ENCODE measurements at regions not wholly inside any gene's neighbourhood (a gene's known extent, or its start where the extent isn't known, plus 50 kb on each side); places are given as distances from the start of the nearest gene placed in this dataset.
"Not testable (repeated sequence)": the region's sequence is repeated elsewhere in the genome, so short reads cannot be mapped to it uniquely, and the experiment has no call there.

GRCh38 chr5:85972539-85972938, 645.2 kb upstream of the COX7C start:
- no peak for DNase-seq (ENCODE audit: insufficient read length, low spot score)
- FAIRE-seq = no peak

DNA sequence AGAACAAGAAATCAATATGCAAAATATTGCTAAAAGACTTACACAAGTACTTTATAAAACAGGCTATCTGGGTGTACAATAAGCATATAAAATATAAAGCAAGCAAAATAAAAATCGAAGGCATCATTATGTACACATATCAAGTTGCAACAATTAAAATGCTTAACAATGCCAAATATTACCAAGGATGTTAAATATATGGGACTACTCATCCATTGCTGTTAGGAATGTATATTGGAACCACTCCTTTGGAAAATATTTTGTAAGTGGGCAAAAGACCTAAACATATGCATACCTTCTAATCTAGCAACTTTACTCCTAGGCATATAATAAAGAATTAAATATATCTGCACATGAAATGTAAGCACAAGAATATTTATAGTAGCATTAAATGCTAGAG, 632.6 kb upstream of the COX7C start:
- DNase-seq (ENCODE audit: insufficient read length, low spot score) = no peak
- FAIRE-seq = no peak

DNA sequence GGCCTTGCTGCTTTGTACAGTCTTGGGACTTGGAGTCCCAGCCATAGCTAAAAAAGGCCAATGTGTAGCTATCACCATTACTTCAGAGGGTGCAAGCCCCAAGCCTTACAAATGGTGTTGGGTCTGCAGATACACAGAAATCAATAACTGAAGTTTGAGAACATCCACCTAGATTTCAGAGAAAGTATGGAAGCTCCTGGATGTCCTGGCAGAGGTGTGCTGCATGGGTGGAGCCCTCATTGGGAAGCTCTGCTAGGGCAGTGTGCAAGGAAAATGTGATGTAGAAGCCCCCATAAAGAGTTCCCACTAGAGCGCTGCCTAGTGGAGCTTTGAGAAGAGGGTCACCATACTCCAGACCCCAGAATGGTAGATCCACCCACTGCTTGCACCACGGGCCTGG, 626.7 kb upstream of the COX7C start:
- FAIRE-seq (no peak), DNase-seq (ENCODE audit: insufficient read length, low spot score) (no peak)

DNA sequence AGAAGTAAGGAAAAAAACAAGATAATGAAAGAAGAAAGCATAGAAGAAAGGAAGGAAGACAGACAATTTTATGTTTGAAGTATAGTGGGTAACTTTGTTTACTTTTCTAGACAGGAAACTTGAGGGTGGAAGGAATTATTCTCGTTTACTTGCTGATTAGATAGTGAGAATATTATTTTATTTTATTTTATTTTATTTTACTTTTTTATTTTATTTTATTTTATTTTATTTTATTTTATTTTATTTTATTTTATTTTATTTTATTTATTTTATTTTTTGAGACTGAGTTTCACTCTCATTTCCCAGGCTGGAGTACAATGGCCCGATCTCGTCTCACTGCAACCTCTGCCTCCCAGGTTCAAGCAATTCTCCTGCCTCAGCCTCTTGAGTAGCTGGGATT, 623.1 kb upstream of the COX7C start:
- DNase-seq (ENCODE audit: insufficient read length, low spot score); FAIRE-seq: not testable (repeated sequence)

- DNase-seq (ENCODE audit: insufficient read length, low spot score) (no peak), FAIRE-seq (no peak)
These were observed 619.1 kb upstream of the COX7C start for GRCh38 chr5:85998656-85999055.

- FAIRE-seq (no peak), DNase-seq (ENCODE audit: insufficient read length, low spot score) (no peak)
These were observed 609.4 kb upstream of the COX7C start for GRCh38 chr5:86008293-86008692.

- no peak for FAIRE-seq
These were observed 609.0 kb upstream of the COX7C start for GRCh38 chr5:86008704-86009103.

GRCh38 chr5:86011937-86012336, 605.8 kb upstream of the COX7C start:
- no peak for FAIRE-seq
- no peak for DNase-seq (ENCODE audit: insufficient read length, low spot score)

More at GRCh38 chr5:86008704-86009103, 609.0 kb upstream of the COX7C start:
- no peak for DNase-seq (ENCODE audit: insufficient read length, low spot score)

GRCh38 chr5:86029308-86029707, 588.4 kb upstream of the COX7C start:
- DNase-seq (ENCODE audit: insufficient read length, low spot score) = no peak
- FAIRE-seq = no peak

DNA sequence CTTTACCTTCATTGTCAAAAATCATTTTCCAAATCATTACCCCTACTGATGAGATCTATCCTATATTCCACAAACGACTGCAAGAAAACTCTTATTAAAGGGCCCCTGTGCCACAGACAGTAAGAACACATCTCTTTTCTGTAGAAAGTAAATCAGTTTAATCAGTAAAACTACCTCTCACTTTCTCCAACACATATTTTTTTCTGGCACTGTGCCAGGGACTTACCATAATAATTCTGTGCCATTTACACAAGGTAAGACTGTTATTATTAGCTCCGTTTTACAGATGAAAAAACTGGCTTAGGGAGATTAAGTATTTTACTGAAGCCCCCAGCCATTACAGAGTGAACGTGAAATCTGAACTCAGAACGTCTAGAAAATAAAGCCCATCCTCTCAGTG, 587.0 kb upstream of the COX7C start:
- FAIRE-seq (no peak), DNase-seq (ENCODE audit: insufficient read length, low spot score) (no peak)

DNA sequence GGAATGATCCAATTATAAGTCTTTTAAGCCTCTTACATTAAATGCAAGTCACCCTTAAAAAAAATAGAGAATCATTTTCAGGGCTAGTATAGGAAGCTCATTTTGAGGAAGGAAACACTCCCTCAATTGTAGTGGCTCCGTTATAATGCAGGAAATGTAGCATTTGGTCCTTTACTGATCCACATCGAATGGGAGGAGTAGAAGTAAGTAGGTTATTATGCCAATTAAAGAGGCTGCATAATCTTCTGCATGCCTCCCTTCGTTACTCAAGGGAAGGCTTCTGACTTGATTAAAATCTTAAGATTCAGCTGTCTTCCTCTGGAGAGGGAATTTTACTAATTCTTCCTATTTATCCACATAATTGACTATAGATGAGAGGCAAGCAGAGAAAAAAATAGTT, 579.2 kb upstream of the COX7C start:
- DNase-seq (ENCODE audit: insufficient read length, low spot score) = no peak
- FAIRE-seq = no peak

DNA sequence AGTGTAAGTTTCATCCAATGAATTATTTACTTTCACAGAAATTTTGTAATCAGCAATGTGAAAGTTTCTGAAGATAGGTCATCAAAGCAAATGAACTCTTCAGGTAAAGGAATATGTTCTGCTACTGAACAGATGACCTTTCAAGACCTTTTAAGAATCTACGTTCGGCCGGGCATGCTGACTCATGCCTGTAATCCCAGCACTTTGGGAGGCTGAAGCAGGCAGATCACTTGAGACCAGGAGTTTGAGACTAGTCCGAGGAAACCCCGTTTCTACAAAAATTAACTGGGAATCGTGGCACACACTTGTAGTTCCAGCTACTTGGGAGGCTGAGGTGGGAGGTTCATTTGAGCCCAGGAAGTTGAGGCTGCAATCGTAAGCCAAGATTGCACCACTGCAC, 578.4 kb upstream of the COX7C start:
- DNase-seq (ENCODE audit: insufficient read length, low spot score) = no peak

DNA sequence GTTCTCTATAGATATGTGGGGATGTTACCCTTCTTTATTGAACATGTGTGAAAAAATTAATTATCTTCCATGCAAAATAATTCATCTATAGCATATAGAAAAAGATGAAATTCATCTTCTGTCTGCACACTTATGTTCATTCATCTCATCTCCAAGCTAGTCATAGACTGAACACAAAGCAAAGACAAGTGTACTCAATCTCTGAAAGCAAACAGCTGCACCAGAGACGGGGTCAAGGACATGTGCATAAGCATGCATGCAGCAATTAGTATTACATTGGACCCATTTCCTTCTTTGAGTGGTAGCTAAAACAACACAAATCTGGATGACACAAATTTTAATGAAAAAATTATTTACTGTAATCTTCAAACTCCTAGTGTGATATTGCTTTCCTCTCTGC, 547.0 kb upstream of the COX7C start:
- no peak for DNase-seq (ENCODE audit: insufficient read length, low spot score)
- FAIRE-seq = no peak

More for the DNA sequence above, 578.4 kb upstream of the COX7C start:
- FAIRE-seq = no peak

DNA sequence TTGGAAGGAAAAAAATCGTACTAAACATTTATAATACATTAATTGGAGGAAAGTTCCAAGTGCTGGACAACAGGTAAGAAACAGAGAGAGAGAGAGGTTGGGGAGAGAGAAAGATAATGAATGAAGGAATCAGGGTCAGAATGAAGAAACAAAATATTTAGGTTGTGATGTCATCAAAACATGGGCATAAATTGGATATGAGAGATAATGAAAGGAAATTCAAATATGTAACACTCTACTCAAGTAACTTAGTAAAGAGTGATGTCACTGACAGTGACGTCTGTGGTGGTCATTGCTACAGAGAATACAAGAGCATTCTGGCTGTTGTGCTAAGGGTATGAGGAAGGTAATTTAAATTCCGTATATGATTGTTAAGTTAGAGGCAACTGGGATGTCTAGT, 543.4 kb upstream of the COX7C start:
- DNase-seq (ENCODE audit: insufficient read length, low spot score) (no peak), FAIRE-seq (no peak)

DNA sequence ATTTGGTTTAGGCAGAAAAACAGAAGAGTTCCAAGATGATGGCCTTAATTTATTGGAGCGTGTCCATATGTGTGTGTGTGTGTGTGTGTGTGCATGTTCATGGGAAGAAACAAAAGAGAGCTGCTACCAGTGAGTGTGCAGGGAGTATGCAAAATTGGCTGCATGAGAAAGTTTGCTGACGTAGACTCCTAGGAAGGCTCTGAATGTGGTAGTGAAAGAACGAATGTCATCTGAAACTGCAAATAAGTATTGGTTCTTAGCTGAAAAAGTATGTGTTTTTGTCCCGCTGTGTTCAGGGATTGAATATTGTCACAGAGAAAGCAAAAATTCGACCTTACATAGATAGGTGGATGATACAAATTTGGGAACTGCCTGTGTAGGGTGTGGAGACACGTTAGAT, 542.6 kb upstream of the COX7C start:
- DNase-seq (ENCODE audit: insufficient read length, low spot score) (no peak), FAIRE-seq (no peak)

GRCh38 chr5:86095092-86095491, 522.6 kb upstream of the COX7C start:
- no peak for FAIRE-seq
- no peak for DNase-seq (ENCODE audit: insufficient read length, low spot score)

DNA sequence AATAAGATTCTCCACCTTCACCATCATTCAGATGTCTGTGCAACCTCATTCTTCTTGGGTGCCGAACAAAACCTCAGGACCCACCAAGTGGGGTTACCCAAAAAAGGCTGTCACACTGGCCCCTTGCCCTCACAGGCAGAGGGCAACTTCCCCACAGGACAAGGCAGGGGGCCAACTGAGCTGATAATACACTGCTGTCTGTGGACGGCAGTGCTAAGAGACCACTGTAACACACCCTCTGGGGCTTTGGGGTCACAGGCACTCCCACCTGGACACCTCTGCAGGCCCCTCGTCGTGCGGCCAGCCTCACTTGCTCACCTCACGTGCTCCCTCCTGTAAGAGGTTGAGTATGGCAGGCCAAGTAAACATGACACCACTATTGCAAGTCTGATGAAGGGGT, 515.8 kb upstream of the COX7C start:
- DNase-seq (ENCODE audit: insufficient read length, low spot score) (no peak), FAIRE-seq (no peak)

DNA sequence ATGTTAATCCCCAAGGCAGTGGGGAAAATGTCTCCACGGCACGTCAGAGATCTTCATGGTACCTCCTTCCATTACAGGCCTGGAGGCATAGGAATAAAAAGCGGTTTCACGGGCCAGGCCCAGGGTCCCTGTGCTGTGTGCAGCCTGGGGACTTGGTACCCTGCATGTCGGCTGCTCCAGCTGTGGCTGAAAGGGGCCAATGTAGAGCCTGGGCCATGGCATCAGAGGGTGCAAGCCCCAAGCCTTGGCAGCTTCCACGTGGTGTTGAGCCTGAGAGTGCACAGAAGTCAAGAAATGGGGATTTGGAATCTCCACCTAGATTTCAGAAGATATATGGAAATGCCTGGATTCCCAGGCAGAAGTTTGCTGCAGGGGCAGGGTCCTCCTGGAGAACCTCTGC, 508.9 kb upstream of the COX7C start:
- FAIRE-seq = no peak

GRCh38 chr5:86112249-86112648, 505.5 kb upstream of the COX7C start:
- DNase-seq (ENCODE audit: insufficient read length, low spot score) (no peak), FAIRE-seq (no peak)

More for the DNA sequence above, 508.9 kb upstream of the COX7C start:
- no peak for DNase-seq (ENCODE audit: insufficient read length, low spot score)

GRCh38 chr5:86115164-86115563, 502.6 kb upstream of the COX7C start:
- FAIRE-seq (no peak), DNase-seq (ENCODE audit: insufficient read length, low spot score) (no peak)

DNA sequence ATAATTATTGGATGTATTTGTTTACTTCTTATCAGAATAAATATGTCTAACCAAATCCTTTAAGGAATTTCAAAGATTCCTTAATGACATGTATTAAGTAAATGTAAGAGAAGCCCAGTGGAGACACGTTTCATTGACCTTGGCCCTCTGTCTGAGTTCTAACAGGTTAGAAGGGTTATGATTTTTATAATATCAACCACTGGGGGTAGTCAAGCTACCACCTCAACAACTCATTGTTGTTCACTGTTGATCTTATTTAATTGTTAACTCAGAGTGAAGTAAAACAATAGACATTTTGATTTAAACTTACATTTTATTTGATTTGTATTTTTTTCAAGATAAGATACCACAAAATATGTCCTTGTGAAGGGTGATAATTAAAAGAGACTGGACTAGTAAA, 499.2 kb upstream of the COX7C start:
- DNase-seq (ENCODE audit: insufficient read length, low spot score) = no peak
- FAIRE-seq = no peak

- FAIRE-seq (no peak), DNase-seq (ENCODE audit: insufficient read length, low spot score) (no peak)
These were observed 493.4 kb upstream of the COX7C start for GRCh38 chr5:86124333-86124732.

GRCh38 chr5:86125731-86126601, 491.8 kb upstream of the COX7C start:
- FAIRE-seq (no peak), DNase-seq (ENCODE audit: insufficient read length, low spot score) (no peak)
